A673 (cell line): ENCODE measurements at regions not wholly inside any gene's neighbourhood (a gene's known extent, or its start where the extent isn't known, plus 50 kb on each side); places are given as distances from the start of the nearest gene placed in this dataset.

Source experiments
- BruUV-seq: library from RNA; stranded (reverse); fragments of 400-500 nt; replicated peaks from 2 replicates; lab custom pipeline; 2021; lab: Mats Ljungman, UMichigan
- CTCF ChIA-PET: fragments of 300-600 bp; sonication (Branson Sonifier 250); formaldehyde crosslinking; loops from one replicate; lab custom pipeline; 2022; ENCODE audit warnings: antibody characterized with exemption; lab: Charles Lee
- POLR2A ChIA-PET: fragments of 300-600 bp; sonication (Branson Sonifier 250); formaldehyde crosslinking; loops from one replicate; lab custom pipeline; 2022; ENCODE audit warnings: antibody characterized with exemption; ENCODE audit not compliant: low non-redundant PET; lab: Charles Lee
- DNase-seq: peaks from one replicate; pipeline ENCODE4 v3.0.0-alpha.2; 2015; ENCODE audit warnings: low spot score
- H3K27ac ChIP-seq: fragments of 200-600 bp; sonication (generic); 2 replicates; pipeline ENCODE4 v1.5.1; 2016; ENCODE audit warnings: mixed run types, low read depth, mild to moderate bottlenecking, mixed read lengths, antibody characterized with exemption, low read length; ENCODE audit not compliant: poor library complexity, severe bottlenecking
- H3K27me3 ChIP-seq: fragments of 200-600 bp; sonication (generic); replicated peaks from 2 replicates; pipeline ENCODE4 v1.6.1; 2017; ENCODE audit warnings: mixed run types, low read depth, mild to moderate bottlenecking, mixed read lengths, antibody characterized with exemption, low read length; ENCODE audit not compliant: insufficient read depth, poor library complexity
- H3K36me3 ChIP-seq: fragments of 200-600 bp; sonication (generic); 2 replicates; pipeline ENCODE4 v1.6.1; 2016; ENCODE audit warnings: mixed run types, mild to moderate bottlenecking, mixed read lengths, antibody characterized with exemption, low read length; ENCODE audit not compliant: insufficient read depth, poor library complexity, severe bottlenecking
- H3K4me1 ChIP-seq: fragments of 200-600 bp; sonication (generic); 2 replicates; pipeline ENCODE4 v1.6.1; 2017; ENCODE audit warnings: mixed run types, mild to moderate bottlenecking, mixed read lengths, antibody characterized with exemption, low read length; ENCODE audit not compliant: insufficient read depth, poor library complexity, severe bottlenecking
- H3K4me3 ChIP-seq: fragments of 200-600 bp; sonication (generic); 2 replicates; pipeline ENCODE4 v1.5.1; 2016; ENCODE audit warnings: low read depth, mixed run types, mild to moderate bottlenecking, mixed read lengths, low read length; ENCODE audit not compliant: poor library complexity, severe bottlenecking
- H3K9me3 ChIP-seq: fragments of 200-600 bp; sonication (generic); 2 replicates; pipeline ENCODE4 v1.6.1; 2016; ENCODE audit warnings: mixed run types, low read depth, mild to moderate bottlenecking, mixed read lengths, antibody characterized with exemption, low read length; ENCODE audit not compliant: poor library complexity, severe bottlenecking
- CTCF ChIP-seq: fragments of 300-800, 200-600 bp; sonication (generic); conservative IDR thresholded peaks from 2 replicates; pipeline ENCODE4 v1.5.1; 2017; ENCODE audit warnings: low read depth, mild to moderate bottlenecking, antibody characterized with exemption, low read length, moderate library complexity, mixed read lengths
- EZH2 ChIP-seq: fragments of 200-600 bp; sonication (generic); IDR thresholded peaks from 2 replicates; pipeline ENCODE4 v1.6.1; 2017; ENCODE audit warnings: borderline replicate concordance, low read depth, mild to moderate bottlenecking, mixed read lengths, antibody characterized with exemption, low read length; ENCODE audit not compliant: poor library complexity, severe bottlenecking
- intact Hi-C: fragments of 100-400 bp; cut with micrococcal nuclease; formaldehyde crosslinking; loops from one replicate; pipeline ENCODE4 v1.10.0; 2022; ENCODE audit not compliant: unreplicated experiment

- TF ChIP-seq EZH2: no peak
- no peak for TF ChIP-seq CTCF
- Histone ChIP-seq H3K36me3 (no peaks in the 10 kb centered on the region), H3K4me1 (no peaks in the 10 kb centered on the region), H3K27me3 (no peaks in the 10 kb centered on the region), H3K27ac (no peak overlapping the region), H3K9me3 (no peaks in the 10 kb centered on the region), H3K4me3 (no peak overlapping the region)
- no peak for DNase-seq
- intact Hi-C loops: no loop called here
- CTCF ChIA-PET: no interaction called here
- POLR2A ChIA-PET: no interaction called here
- BruUV-seq: no TSS peak
Observed at GRCh38 chr6:23106951-23107350, 537.6 kb downstream of the HDGFL1 start.

- no peaks in the 10 kb centered on the region for H3K36me3 ChIP-seq
- H3K4me1 ChIP-seq: no peaks in the 10 kb centered on the region
- no peak for DNase-seq
- no peak overlapping the region for H3K4me3 ChIP-seq
- TF ChIP-seq CTCF: no peak
- TF ChIP-seq EZH2: no peak
- intact Hi-C loops: no loop called here
- H3K9me3 ChIP-seq: no peaks in the 10 kb centered on the region
- ChIA-PET CTCF (no interaction called here), POLR2A (no interaction called here)
- no TSS peak for BruUV-seq
- no peaks in the 10 kb centered on the region for H3K27me3 ChIP-seq
- no peak overlapping the region for H3K27ac ChIP-seq
Observed at GRCh38 chr6:23111984-23112383, 542.6 kb downstream of the HDGFL1 start.

GRCh38 chr6:23114812-23115504 is 545.6 kb downstream of the HDGFL1 start:
- no peaks in the 10 kb centered on the region for H3K27me3 ChIP-seq
- intact Hi-C loops: no loop called here
- TF ChIP-seq CTCF (no peak), EZH2 (no peak)
- POLR2A ChIA-PET: no interaction called here
- H3K4me3 ChIP-seq: no peak overlapping the region
- H3K27ac ChIP-seq: no peak overlapping the region
- BruUV-seq: no TSS peak
- H3K4me1 ChIP-seq: no peaks in the 10 kb centered on the region
- CTCF ChIA-PET: no interaction called here
- no peaks in the 10 kb centered on the region for H3K36me3 ChIP-seq
- H3K9me3 ChIP-seq: no peaks in the 10 kb centered on the region
- DNase-seq: no peak
